ENCODE measurements at regions not wholly inside any gene's neighbourhood (a gene's known extent, or its start where the extent isn't known, plus 50 kb on each side); places are given as distances from the start of the nearest gene placed in this dataset.

DNA sequence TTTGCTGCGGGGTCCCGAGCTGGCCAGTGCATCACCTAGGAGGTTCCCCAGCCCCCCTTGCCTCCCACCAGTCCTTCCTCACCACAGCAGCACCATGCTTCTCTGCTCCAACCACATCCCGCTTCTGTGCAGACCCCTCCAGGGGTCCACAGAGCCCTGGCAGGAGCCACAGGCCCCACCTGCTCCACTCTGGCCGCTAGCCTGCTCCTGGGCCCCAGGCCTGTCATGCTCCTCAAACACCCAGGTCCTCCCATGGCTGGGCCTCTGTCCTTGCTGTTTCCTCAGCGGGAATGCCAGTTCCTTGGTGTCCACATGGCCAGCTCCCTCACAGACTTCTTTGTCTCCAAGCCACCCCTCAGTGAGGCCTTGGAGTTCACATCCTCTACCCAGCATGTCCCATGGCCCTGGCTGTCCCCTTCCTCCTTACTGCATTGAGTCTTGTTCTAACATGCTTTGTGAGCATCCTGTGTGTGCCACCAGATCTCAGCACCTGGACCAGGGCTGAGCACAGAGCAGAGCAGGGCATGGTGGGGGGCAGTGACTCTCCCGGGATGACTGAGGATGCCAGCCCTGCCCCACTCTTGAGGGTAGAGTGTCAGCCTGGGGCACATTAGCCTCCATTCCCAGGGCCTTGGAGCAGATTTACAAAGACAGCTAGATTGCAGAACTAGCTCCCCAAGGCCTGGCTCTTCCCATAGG, 201.0 kb upstream of the HS6ST1 start:
- no peak for DNase-seq
- H3K27ac Mint-ChIP-seq (ENCODE audit: unreplicated experiment) = no peak overlapping the region
- H3K4me3 Mint-ChIP-seq (ENCODE audit: unreplicated experiment) = no peak overlapping the region

GRCh38 chr2:128520340-128520739, 201.7 kb upstream of the HS6ST1 start:
- H3K4me1 Mint-ChIP-seq (ENCODE audit: low read depth, unreplicated experiment) = no peaks in the 10 kb centered on the region
- DNase-seq = no peak
- peaks cover 5% of the 10 kb centered on the region for H3K27me3 Mint-ChIP-seq (ENCODE audit: unreplicated experiment)
- peaks cover 4% of the 10 kb centered on the region for H3K9me3 Mint-ChIP-seq (ENCODE audit: unreplicated experiment)
- no peaks in the 10 kb centered on the region for H3K36me3 Mint-ChIP-seq (ENCODE audit: unreplicated experiment)
- TF ChIP-seq, protein P1, sequence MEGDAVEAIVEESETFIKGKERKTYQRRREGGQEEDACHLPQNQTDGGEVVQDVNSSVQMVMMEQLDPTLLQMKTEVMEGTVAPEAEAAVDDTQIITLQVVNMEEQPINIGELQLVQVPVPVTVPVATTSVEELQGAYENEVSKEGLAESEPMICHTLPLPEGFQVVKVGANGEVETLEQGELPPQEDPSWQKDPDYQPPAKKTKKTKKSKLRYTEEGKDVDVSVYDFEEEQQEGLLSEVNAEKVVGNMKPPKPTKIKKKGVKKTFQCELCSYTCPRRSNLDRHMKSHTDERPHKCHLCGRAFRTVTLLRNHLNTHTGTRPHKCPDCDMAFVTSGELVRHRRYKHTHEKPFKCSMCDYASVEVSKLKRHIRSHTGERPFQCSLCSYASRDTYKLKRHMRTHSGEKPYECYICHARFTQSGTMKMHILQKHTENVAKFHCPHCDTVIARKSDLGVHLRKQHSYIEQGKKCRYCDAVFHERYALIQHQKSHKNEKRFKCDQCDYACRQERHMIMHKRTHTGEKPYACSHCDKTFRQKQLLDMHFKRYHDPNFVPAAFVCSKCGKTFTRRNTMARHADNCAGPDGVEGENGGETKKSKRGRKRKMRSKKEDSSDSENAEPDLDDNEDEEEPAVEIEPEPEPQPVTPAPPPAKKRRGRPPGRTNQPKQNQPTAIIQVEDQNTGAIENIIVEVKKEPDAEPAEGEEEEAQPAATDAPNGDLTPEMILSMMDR (IDR thresholded peaks at IDR 0.05; ENCODE audit: partially characterized antibody, unreplicated experiment) = no peak
- no peak overlapping the region for H3K4me3 Mint-ChIP-seq (ENCODE audit: unreplicated experiment)
- H3K27ac Mint-ChIP-seq (ENCODE audit: unreplicated experiment) = no peak overlapping the region

More for the DNA sequence above, 201.0 kb upstream of the HS6ST1 start:
- Mint-ChIP-seq H3K4me1 (ENCODE audit: low read depth, unreplicated experiment) (no peaks in the 10 kb centered on the region), H3K9me3 (ENCODE audit: unreplicated experiment) (peaks cover 3% of the 10 kb centered on the region), H3K36me3 (ENCODE audit: unreplicated experiment) (no peaks in the 10 kb centered on the region), H3K27me3 (ENCODE audit: unreplicated experiment) (peaks cover 5% of the 10 kb centered on the region)
- TF ChIP-seq, protein P1 (IDR thresholded peaks at IDR 0.05; ENCODE audit: partially characterized antibody, unreplicated experiment) = no peak

GRCh38 chr2:128520791-128521190, 202.1 kb upstream of the HS6ST1 start:
- Mint-ChIP-seq H3K9me3 (ENCODE audit: unreplicated experiment) (peaks cover 4% of the 10 kb centered on the region), H3K4me1 (ENCODE audit: low read depth, unreplicated experiment) (no peaks in the 10 kb centered on the region), H3K4me3 (ENCODE audit: unreplicated experiment) (no peak overlapping the region), H3K36me3 (ENCODE audit: unreplicated experiment) (no peaks in the 10 kb centered on the region), H3K27me3 (ENCODE audit: unreplicated experiment) (peaks cover 5% of the 10 kb centered on the region), H3K27ac (ENCODE audit: unreplicated experiment) (no peak overlapping the region)
- TF ChIP-seq, protein P1 (IDR thresholded peaks at IDR 0.05; ENCODE audit: partially characterized antibody, unreplicated experiment) = no peak
- DNase-seq = no peak

DNA sequence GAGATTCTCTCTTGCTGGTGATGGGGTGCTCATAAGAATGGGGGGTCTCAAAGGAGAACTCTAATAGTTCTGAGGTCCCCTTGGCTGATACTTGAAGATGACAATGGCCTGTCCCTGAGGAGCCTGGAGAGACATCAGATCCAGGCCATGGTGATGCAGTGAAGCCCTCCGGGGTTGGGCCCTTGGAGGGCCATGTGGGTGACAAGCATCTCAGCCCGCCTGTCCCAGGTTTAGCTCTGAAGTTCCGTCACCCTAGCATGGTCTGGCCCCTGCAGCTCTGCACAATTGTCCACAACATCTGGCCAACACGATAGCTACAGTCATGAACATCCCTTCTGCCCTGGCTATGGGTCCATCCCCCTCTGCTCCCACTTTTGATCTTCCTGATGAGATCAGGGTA, 202.8 kb upstream of the HS6ST1 start:
- TF ChIP-seq, protein P1 (IDR thresholded peaks at IDR 0.05; ENCODE audit: partially characterized antibody, unreplicated experiment) = no peak
- peaks cover 5% of the 10 kb centered on the region for H3K27me3 Mint-ChIP-seq (ENCODE audit: unreplicated experiment)
- DNase-seq = no peak
- no peaks in the 10 kb centered on the region for H3K36me3 Mint-ChIP-seq (ENCODE audit: unreplicated experiment)
- no peaks in the 10 kb centered on the region for H3K4me1 Mint-ChIP-seq (ENCODE audit: low read depth, unreplicated experiment)
- H3K4me3 Mint-ChIP-seq (ENCODE audit: unreplicated experiment) = no peak overlapping the region
- no peak overlapping the region for H3K27ac Mint-ChIP-seq (ENCODE audit: unreplicated experiment)
- peaks cover 4% of the 10 kb centered on the region for H3K9me3 Mint-ChIP-seq (ENCODE audit: unreplicated experiment)

- Mint-ChIP-seq H3K9me3 (ENCODE audit: unreplicated experiment) (peaks cover 4% of the 10 kb centered on the region), H3K27ac (ENCODE audit: unreplicated experiment) (no peak overlapping the region)
- TF ChIP-seq, protein P1 (IDR thresholded peaks at IDR 0.05; ENCODE audit: partially characterized antibody, unreplicated experiment) = no peak
Observed at GRCh38 chr2:128522829-128523228, 204.2 kb upstream of the HS6ST1 start.

More at GRCh38 chr2:128522829-128523228, 204.2 kb upstream of the HS6ST1 start:
- Mint-ChIP-seq H3K36me3 (ENCODE audit: unreplicated experiment) (no peaks in the 10 kb centered on the region), H3K4me1 (ENCODE audit: low read depth, unreplicated experiment) (no peaks in the 10 kb centered on the region), H3K27me3 (ENCODE audit: unreplicated experiment) (peaks cover 5% of the 10 kb centered on the region), H3K4me3 (ENCODE audit: unreplicated experiment) (no peak overlapping the region)
- DNase-seq = no peak

Data from glutamatergic neuron (in vitro differentiated cells).